ENCODE measurements at regions not wholly inside any gene's neighbourhood (a gene's known extent, or its start where the extent isn't known, plus 50 kb on each side); places are given as distances from the start of the nearest gene placed in this dataset.

- no peak for DNase-seq
Measured at GRCh38 chr20:22504829-22505377, 79.5 kb downstream of the FOXA2 start.

- DNase-seq = no peak
Measured at GRCh38 chr20:22503577-22503976, 80.8 kb downstream of the FOXA2 start.

GRCh38 chr20:22502731-22503191, 81.6 kb downstream of the FOXA2 start:
- no peak for DNase-seq

- no peak for DNase-seq
Measured at GRCh38 chr20:22501566-22502344, 82.6 kb downstream of the FOXA2 start.

GRCh38 chr20:22501034-22501433, 83.3 kb downstream of the FOXA2 start:
- DNase-seq = no peak

- DNase-seq = no peak
Measured at GRCh38 chr20:22499515-22500166, 84.7 kb downstream of the FOXA2 start.

GRCh38 chr20:22496817-22497216, 87.6 kb downstream of the FOXA2 start:
- DNase-seq = no peak

- no peak for DNase-seq
Measured at GRCh38 chr20:22495789-22496188, 88.6 kb downstream of the FOXA2 start.

- no peak for DNase-seq
Measured at GRCh38 chr20:22495172-22495571, 89.2 kb downstream of the FOXA2 start.

GRCh38 chr20:22492497-22492896, 91.9 kb downstream of the FOXA2 start:
- DNase-seq = no peak

GRCh38 chr20:22491194-22491505, 93.2 kb downstream of the FOXA2 start:
- DNase-seq = no peak

GRCh38 chr20:22490287-22491193, 93.8 kb downstream of the FOXA2 start:
- DNase-seq = no peak

- no peak for DNase-seq
Measured at GRCh38 chr20:22489626-22490286, 94.6 kb downstream of the FOXA2 start.

- DNase-seq = no peak
Measured at GRCh38 chr20:22480336-22480735, 104.0 kb downstream of the FOXA2 start.

- no peak for DNase-seq
Measured at GRCh38 chr20:22475662-22476061, 108.7 kb downstream of the FOXA2 start.

GRCh38 chr20:22474224-22474623, 110.1 kb downstream of the FOXA2 start:
- DNase-seq = no peak

- DNase-seq = no peak
Measured at GRCh38 chr20:22473293-22473692, 111.1 kb downstream of the FOXA2 start.

GRCh38 chr20:22472447-22473100, 111.8 kb downstream of the FOXA2 start:
- no peak for DNase-seq

GRCh38 chr20:22471156-22471836, 113.1 kb downstream of the FOXA2 start:
- no peak for DNase-seq

- no peak for DNase-seq
Measured at GRCh38 chr20:22470620-22471026, 113.7 kb downstream of the FOXA2 start.

GRCh38 chr20:22466447-22467171, 117.8 kb downstream of the FOXA2 start:
- DNase-seq = no peak
